ENCODE measurements at regions not wholly inside any gene's neighbourhood (a gene's known extent, or its start where the extent isn't known, plus 50 kb on each side); places are given as distances from the start of the nearest gene placed in this dataset.

DNA sequence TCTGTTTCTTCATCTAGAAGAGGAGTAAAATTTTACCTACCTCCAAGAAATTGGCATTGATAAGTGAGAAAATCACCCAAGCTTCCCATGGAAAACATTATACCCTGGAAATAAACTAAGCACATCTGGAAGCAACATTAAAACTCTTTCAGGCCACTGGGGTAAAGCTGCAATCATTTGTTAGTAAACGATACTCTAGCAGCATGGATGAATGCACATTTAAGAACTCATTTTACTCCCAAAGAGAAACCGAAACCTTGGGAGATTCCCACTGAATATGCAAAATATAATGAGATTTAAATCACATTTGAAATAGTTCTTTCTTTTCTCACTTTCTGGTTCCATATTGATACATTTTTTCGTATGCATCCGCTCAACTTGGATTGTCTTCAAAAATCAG lies 467.5 kb downstream of the EFNA5 start:
- no peaks in the 10 kb centered on the region for H3K9me3 ChIP-seq
- DNase-seq (ENCODE audit: low spot score): no peak
- no peaks in the 10 kb centered on the region for H3K36me3 ChIP-seq
- WGBS: 95% methylated on average over 4 of the region's 4 CpGs
- TF ChIP-seq, protein P1, sequence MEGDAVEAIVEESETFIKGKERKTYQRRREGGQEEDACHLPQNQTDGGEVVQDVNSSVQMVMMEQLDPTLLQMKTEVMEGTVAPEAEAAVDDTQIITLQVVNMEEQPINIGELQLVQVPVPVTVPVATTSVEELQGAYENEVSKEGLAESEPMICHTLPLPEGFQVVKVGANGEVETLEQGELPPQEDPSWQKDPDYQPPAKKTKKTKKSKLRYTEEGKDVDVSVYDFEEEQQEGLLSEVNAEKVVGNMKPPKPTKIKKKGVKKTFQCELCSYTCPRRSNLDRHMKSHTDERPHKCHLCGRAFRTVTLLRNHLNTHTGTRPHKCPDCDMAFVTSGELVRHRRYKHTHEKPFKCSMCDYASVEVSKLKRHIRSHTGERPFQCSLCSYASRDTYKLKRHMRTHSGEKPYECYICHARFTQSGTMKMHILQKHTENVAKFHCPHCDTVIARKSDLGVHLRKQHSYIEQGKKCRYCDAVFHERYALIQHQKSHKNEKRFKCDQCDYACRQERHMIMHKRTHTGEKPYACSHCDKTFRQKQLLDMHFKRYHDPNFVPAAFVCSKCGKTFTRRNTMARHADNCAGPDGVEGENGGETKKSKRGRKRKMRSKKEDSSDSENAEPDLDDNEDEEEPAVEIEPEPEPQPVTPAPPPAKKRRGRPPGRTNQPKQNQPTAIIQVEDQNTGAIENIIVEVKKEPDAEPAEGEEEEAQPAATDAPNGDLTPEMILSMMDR (IDR thresholded peaks at IDR 0.05): no peak
- TF ChIP-seq POLR2A (IDR thresholded peaks at IDR 0.05) (no peak), POLR2AphosphoS5 (IDR thresholded peaks at IDR 0.05) (no peak)
- intact Hi-C loops (cut with DNase I): no loop called here
- no peak overlapping the region for H3K27ac ChIP-seq
- H3K4me3 ChIP-seq: no peak overlapping the region
- no peaks in the 10 kb centered on the region for H3K27me3 ChIP-seq (replicated peaks; ENCODE audit: insufficient read depth)
- no peaks in the 10 kb centered on the region for H3K4me1 ChIP-seq (replicated peaks)

DNA sequence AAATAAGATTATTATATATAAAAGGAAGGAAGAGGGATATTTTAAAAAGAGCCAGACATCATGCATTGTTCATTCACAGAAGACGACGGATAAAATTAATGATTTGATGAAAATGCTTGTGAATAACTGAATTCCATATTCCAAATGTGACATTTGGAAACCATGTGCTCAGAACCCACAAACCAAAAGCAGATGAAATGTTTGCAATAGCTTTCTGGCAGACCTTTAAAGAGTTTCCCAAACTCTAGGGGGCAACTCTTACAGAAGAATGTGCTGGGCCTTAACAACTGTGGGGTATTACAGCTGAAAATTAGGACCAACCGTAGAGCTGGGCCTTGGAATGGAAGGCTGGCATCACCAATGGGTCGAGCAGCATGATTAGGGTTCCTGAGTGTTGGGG lies 471.0 kb downstream of the EFNA5 start:
- Histone ChIP-seq H3K36me3 (no peaks in the 10 kb centered on the region), H3K27me3 (replicated peaks; ENCODE audit: insufficient read depth) (no peaks in the 10 kb centered on the region), H3K4me1 (replicated peaks) (no peaks in the 10 kb centered on the region), H3K4me3 (no peak overlapping the region), H3K9me3 (no peaks in the 10 kb centered on the region), H3K27ac (no peak overlapping the region)
- TF ChIP-seq POLR2A (IDR thresholded peaks at IDR 0.05): no peak
- no peak for TF ChIP-seq POLR2AphosphoS5 (IDR thresholded peaks at IDR 0.05)
- TF ChIP-seq, protein P1 (IDR thresholded peaks at IDR 0.05): no peak
- intact Hi-C loops (cut with DNase I): no loop called here
- 88% methylated on average over 4 of the region's 4 CpGs for WGBS
- DNase-seq (ENCODE audit: low spot score): no peak

DNA sequence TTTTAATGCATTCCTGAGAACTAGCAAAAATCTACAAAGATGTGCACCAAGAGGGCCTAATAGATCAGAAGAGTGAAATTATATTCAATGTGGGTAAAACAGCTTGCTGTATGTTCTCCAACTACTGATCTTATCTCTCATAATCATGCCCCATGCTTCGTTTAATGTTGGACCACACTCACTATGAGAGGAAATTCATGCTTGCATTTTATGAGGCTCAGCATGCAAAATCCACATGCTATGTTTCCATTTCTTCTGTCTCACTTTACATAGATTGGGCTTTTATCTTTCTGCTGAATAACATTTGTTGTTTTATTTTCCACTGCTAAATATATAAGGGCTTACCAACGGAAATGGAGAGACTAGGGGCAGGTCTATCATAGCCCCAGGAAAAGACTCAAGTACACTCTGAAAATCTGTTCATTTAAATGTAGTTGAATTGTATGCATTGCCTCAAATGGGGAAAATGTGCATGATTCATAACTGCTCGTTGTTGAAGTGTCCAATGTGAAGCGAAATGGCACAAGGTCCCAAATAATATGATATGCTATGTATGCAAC lies 474.2 kb downstream of the EFNA5 start:
- 72% methylated on average over 4 of the region's 4 CpGs for WGBS
- Histone ChIP-seq H3K27ac (no peak overlapping the region), H3K4me3 (no peak overlapping the region), H3K9me3 (no peaks in the 10 kb centered on the region), H3K27me3 (replicated peaks; ENCODE audit: insufficient read depth) (no peaks in the 10 kb centered on the region), H3K36me3 (no peaks in the 10 kb centered on the region), H3K4me1 (replicated peaks) (no peaks in the 10 kb centered on the region)
- intact Hi-C loops (cut with DNase I): no loop called here
- DNase-seq (ENCODE audit: low spot score): no peak
- TF ChIP-seq, protein P1 (IDR thresholded peaks at IDR 0.05): no peak
- TF ChIP-seq POLR2A (IDR thresholded peaks at IDR 0.05): no peak
- TF ChIP-seq POLR2AphosphoS5 (IDR thresholded peaks at IDR 0.05): no peak

DNA sequence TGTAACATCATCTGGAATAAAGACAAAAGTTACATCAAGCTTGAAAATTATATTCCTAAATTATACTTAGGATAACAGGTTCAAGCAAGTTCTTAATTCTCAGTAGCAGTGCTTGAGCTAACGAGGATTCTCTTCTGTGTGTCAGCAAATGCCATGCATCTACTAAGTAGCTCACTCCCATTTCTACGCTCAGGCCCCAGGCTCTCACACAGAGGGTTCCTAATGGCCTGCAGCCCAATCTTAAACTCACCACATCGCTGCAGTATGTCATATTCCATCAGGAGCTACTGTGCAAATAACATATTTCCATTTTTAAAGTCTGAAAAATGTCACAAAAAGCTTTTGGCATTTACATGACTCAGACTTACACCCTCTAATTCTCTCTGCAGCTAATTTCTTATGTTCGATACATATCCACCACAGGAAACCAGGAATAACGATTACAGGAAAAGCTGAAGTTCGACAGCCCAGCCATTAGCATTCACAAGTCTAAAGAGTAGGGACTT lies 474.8 kb downstream of the EFNA5 start:
- Histone ChIP-seq H3K27me3 (replicated peaks; ENCODE audit: insufficient read depth) (no peaks in the 10 kb centered on the region), H3K4me1 (replicated peaks) (no peaks in the 10 kb centered on the region), H3K27ac (no peak overlapping the region), H3K36me3 (no peaks in the 10 kb centered on the region), H3K9me3 (no peaks in the 10 kb centered on the region), H3K4me3 (no peak overlapping the region)
- intact Hi-C loops (cut with DNase I): no loop called here
- TF ChIP-seq, protein P1 (IDR thresholded peaks at IDR 0.05): no peak
- TF ChIP-seq POLR2A (IDR thresholded peaks at IDR 0.05) (no peak), POLR2AphosphoS5 (IDR thresholded peaks at IDR 0.05) (no peak)
- WGBS: 89% methylated on average over 6 of the region's 6 CpGs
- no peak for DNase-seq (ENCODE audit: low spot score)

DNA sequence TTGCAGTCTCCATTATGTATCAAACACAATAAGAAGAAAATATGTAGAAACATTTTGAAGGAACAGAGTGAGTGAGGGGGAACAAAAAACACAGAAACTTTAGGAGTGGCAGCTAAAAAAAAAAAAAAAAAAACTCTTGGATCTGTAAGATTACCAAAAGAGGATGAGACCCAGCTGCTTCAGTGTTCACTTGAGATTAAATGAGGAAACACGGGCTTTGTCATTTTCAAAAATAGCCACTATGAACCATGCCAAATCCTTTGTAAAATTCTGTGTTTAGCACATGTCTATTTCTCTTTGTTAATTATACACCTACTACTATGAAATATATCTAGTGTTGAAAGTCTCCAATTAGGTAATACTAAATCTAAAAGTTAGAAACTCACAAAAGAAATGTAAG lies 485.9 kb downstream of the EFNA5 start:
- Histone ChIP-seq H3K27ac (no peak overlapping the region), H3K9me3 (no peaks in the 10 kb centered on the region), H3K4me3 (no peak overlapping the region), H3K36me3 (no peaks in the 10 kb centered on the region), H3K27me3 (replicated peaks; ENCODE audit: insufficient read depth) (no peaks in the 10 kb centered on the region), H3K4me1 (replicated peaks) (no peaks in the 10 kb centered on the region)
- WGBS: 65% methylated on average over 1 of the region's 1 CpG
- TF ChIP-seq, protein P1 (IDR thresholded peaks at IDR 0.05): no peak
- no peak for TF ChIP-seq POLR2AphosphoS5 (IDR thresholded peaks at IDR 0.05)
- TF ChIP-seq POLR2A (IDR thresholded peaks at IDR 0.05): no peak
- intact Hi-C loops (cut with DNase I): no loop called here
- no peak for DNase-seq (ENCODE audit: low spot score)
